Ishikawa (cell line): ENCODE measurements at regions not wholly inside any gene's neighbourhood (a gene's known extent, or its start where the extent isn't known, plus 50 kb on each side); places are given as distances from the start of the nearest gene placed in this dataset.

Experiments
- MAX ChIP-seq: IDR thresholded peaks from 2 replicates; pipeline ENCODE4 v1.6.1; 2012
- TCF12 ChIP-seq: IDR thresholded peaks from 2 replicates; pipeline ENCODE4 v1.6.1; 2012; ENCODE audit warnings: low read depth

GRCh38 chr5:174610968-174611367 is 113.4 kb upstream of the MSX2 start:
- no peak for TF ChIP-seq TCF12
- TF ChIP-seq MAX = no peak
